ENCODE measurements at regions not wholly inside any gene's neighbourhood (a gene's known extent, or its start where the extent isn't known, plus 50 kb on each side); places are given as distances from the start of the nearest gene placed in this dataset.
"Not testable (repeated sequence)": the region's sequence is repeated elsewhere in the genome, so short reads cannot be mapped to it uniquely, and the experiment has no call there.

GRCh38 chr12:9543341-9543740 lies 64.4 kb downstream of the KLRB1 start:
- H3K9ac ChIP-seq (ENCODE audit: low read depth, low read length); H3K27ac ChIP-seq (ENCODE audit: low read length); H3K27me3 ChIP-seq (ENCODE audit: insufficient read depth, low read length); H3K4me1 ChIP-seq (ENCODE audit: insufficient read depth, low read length); H3K4me3 ChIP-seq (ENCODE audit: low read length); H3K9me3 ChIP-seq (ENCODE audit: insufficient read depth, low read depth, low read length); H3K36me3 ChIP-seq (ENCODE audit: insufficient read depth, low read depth, low read length): not testable (repeated sequence)

GRCh38 chr12:9542827-9543226 lies 64.9 kb downstream of the KLRB1 start:
- H3K27me3 ChIP-seq (ENCODE audit: insufficient read depth, low read length); H3K27ac ChIP-seq (ENCODE audit: low read length); H3K9me3 ChIP-seq (ENCODE audit: insufficient read depth, low read depth, low read length); H3K9ac ChIP-seq (ENCODE audit: low read depth, low read length); H3K4me1 ChIP-seq (ENCODE audit: insufficient read depth, low read length); H3K4me3 ChIP-seq (ENCODE audit: low read length); H3K36me3 ChIP-seq (ENCODE audit: insufficient read depth, low read depth, low read length): not testable (repeated sequence)

- not testable (repeated sequence) for H3K27me3 ChIP-seq (ENCODE audit: insufficient read depth, low read length); H3K36me3 ChIP-seq (ENCODE audit: insufficient read depth, low read depth, low read length); H3K27ac ChIP-seq (ENCODE audit: low read length); H3K4me3 ChIP-seq (ENCODE audit: low read length); H3K4me1 ChIP-seq (ENCODE audit: insufficient read depth, low read length); H3K9ac ChIP-seq (ENCODE audit: low read depth, low read length); H3K9me3 ChIP-seq (ENCODE audit: insufficient read depth, low read depth, low read length)
Observed at GRCh38 chr12:9515925-9516324, 91.8 kb downstream of the KLRB1 start.

- H3K27me3 ChIP-seq (ENCODE audit: insufficient read depth, low read length); H3K9me3 ChIP-seq (ENCODE audit: insufficient read depth, low read depth, low read length); H3K36me3 ChIP-seq (ENCODE audit: insufficient read depth, low read depth, low read length): not testable (repeated sequence)
Observed at GRCh38 chr12:9512695-9513094, 95.0 kb downstream of the KLRB1 start.

GRCh38 chr12:9510392-9511011 lies 97.2 kb downstream of the KLRB1 start:
- not testable (repeated sequence) for H3K36me3 ChIP-seq (ENCODE audit: insufficient read depth, low read depth, low read length); H3K9ac ChIP-seq (ENCODE audit: low read depth, low read length); H3K4me1 ChIP-seq (ENCODE audit: insufficient read depth, low read length); H3K27ac ChIP-seq (ENCODE audit: low read length); H3K4me3 ChIP-seq (ENCODE audit: low read length); H3K27me3 ChIP-seq (ENCODE audit: insufficient read depth, low read length); H3K9me3 ChIP-seq (ENCODE audit: insufficient read depth, low read depth, low read length)

More at GRCh38 chr12:9512695-9513094, 95.0 kb downstream of the KLRB1 start:
- not testable (repeated sequence) for H3K4me1 ChIP-seq (ENCODE audit: insufficient read depth, low read length); H3K4me3 ChIP-seq (ENCODE audit: low read length); H3K9ac ChIP-seq (ENCODE audit: low read depth, low read length); H3K27ac ChIP-seq (ENCODE audit: low read length)

GRCh38 chr12:9509464-9510161 lies 98.1 kb downstream of the KLRB1 start:
- Histone ChIP-seq H3K4me3 (ENCODE audit: low read length) (no peak overlapping the region), H3K4me1 (ENCODE audit: insufficient read depth, low read length) (no peaks in the 10 kb centered on the region), H3K9ac (ENCODE audit: low read depth, low read length) (no peak overlapping the region), H3K27ac (ENCODE audit: low read length) (no peak overlapping the region), H3K27me3 (ENCODE audit: insufficient read depth, low read length) (no peaks in the 10 kb centered on the region), H3K36me3 (ENCODE audit: insufficient read depth, low read depth, low read length) (no peaks in the 10 kb centered on the region), H3K9me3 (ENCODE audit: insufficient read depth, low read depth, low read length) (no peaks in the 10 kb centered on the region)

- Histone ChIP-seq H3K9ac (ENCODE audit: low read depth, low read length) (no peak overlapping the region), H3K4me3 (ENCODE audit: low read length) (no peak overlapping the region), H3K36me3 (ENCODE audit: insufficient read depth, low read depth, low read length) (no peaks in the 10 kb centered on the region), H3K27ac (ENCODE audit: low read length) (no peak overlapping the region), H3K27me3 (ENCODE audit: insufficient read depth, low read length) (no peaks in the 10 kb centered on the region), H3K4me1 (ENCODE audit: insufficient read depth, low read length) (no peaks in the 10 kb centered on the region), H3K9me3 (ENCODE audit: insufficient read depth, low read depth, low read length) (no peaks in the 10 kb centered on the region)
Observed at GRCh38 chr12:9506746-9507145, 101.0 kb downstream of the KLRB1 start.

GRCh38 chr12:9503384-9503783 lies 104.3 kb downstream of the KLRB1 start:
- not testable (repeated sequence) for H3K9me3 ChIP-seq (ENCODE audit: insufficient read depth, low read depth, low read length); H3K36me3 ChIP-seq (ENCODE audit: insufficient read depth, low read depth, low read length); H3K4me1 ChIP-seq (ENCODE audit: insufficient read depth, low read length); H3K27me3 ChIP-seq (ENCODE audit: insufficient read depth, low read length); H3K9ac ChIP-seq (ENCODE audit: low read depth, low read length); H3K27ac ChIP-seq (ENCODE audit: low read length); H3K4me3 ChIP-seq (ENCODE audit: low read length)

- H3K27ac ChIP-seq (ENCODE audit: low read length) = not testable (repeated sequence)
Observed at GRCh38 chr12:9502845-9503244, 104.9 kb downstream of the KLRB1 start.

GRCh38 chr12:9493325-9493724 lies 114.4 kb downstream of the KLRB1 start:
- not testable (repeated sequence) for H3K36me3 ChIP-seq (ENCODE audit: insufficient read depth, low read depth, low read length); H3K27ac ChIP-seq (ENCODE audit: low read length); H3K9me3 ChIP-seq (ENCODE audit: insufficient read depth, low read depth, low read length); H3K27me3 ChIP-seq (ENCODE audit: insufficient read depth, low read length); H3K4me3 ChIP-seq (ENCODE audit: low read length); H3K9ac ChIP-seq (ENCODE audit: low read depth, low read length); H3K4me1 ChIP-seq (ENCODE audit: insufficient read depth, low read length)

More at GRCh38 chr12:9502845-9503244, 104.9 kb downstream of the KLRB1 start:
- H3K4me1 ChIP-seq (ENCODE audit: insufficient read depth, low read length); H3K4me3 ChIP-seq (ENCODE audit: low read length); H3K36me3 ChIP-seq (ENCODE audit: insufficient read depth, low read depth, low read length); H3K9ac ChIP-seq (ENCODE audit: low read depth, low read length); H3K9me3 ChIP-seq (ENCODE audit: insufficient read depth, low read depth, low read length); H3K27me3 ChIP-seq (ENCODE audit: insufficient read depth, low read length): not testable (repeated sequence)

- H3K36me3 ChIP-seq (ENCODE audit: insufficient read depth, low read depth, low read length); H3K4me3 ChIP-seq (ENCODE audit: low read length); H3K4me1 ChIP-seq (ENCODE audit: insufficient read depth, low read length); H3K27ac ChIP-seq (ENCODE audit: low read length); H3K9me3 ChIP-seq (ENCODE audit: insufficient read depth, low read depth, low read length); H3K27me3 ChIP-seq (ENCODE audit: insufficient read depth, low read length); H3K9ac ChIP-seq (ENCODE audit: low read depth, low read length): not testable (repeated sequence)
Observed at GRCh38 chr12:9481289-9481688, 126.4 kb downstream of the KLRB1 start.

- H3K27me3 ChIP-seq (ENCODE audit: insufficient read depth, low read length); H3K36me3 ChIP-seq (ENCODE audit: insufficient read depth, low read depth, low read length); H3K9ac ChIP-seq (ENCODE audit: low read depth, low read length); H3K27ac ChIP-seq (ENCODE audit: low read length); H3K9me3 ChIP-seq (ENCODE audit: insufficient read depth, low read depth, low read length); H3K4me3 ChIP-seq (ENCODE audit: low read length); H3K4me1 ChIP-seq (ENCODE audit: insufficient read depth, low read length): not testable (repeated sequence)
Observed at GRCh38 chr12:9474197-9474596, 133.5 kb downstream of the KLRB1 start.
